ENCODE measurements at regions not wholly inside any gene's neighbourhood (a gene's known extent, or its start where the extent isn't known, plus 50 kb on each side); places are given as distances from the start of the nearest gene placed in this dataset.

- in situ Hi-C loops (cut with HindIII; ENCODE audit: low pct_unique_long_range_greater_than_20kb, low sequenced_read_pairs) = no loop called here
- H3K36me3 ChIP-seq (ENCODE audit: control insufficient read depth, insufficient read depth, low read length) = no peaks in the 10 kb centered on the region
- DNase-seq (ENCODE audit: low read depth, low spot score) (no peak), ATAC-seq (no peak)
- CTCF ChIA-PET = no interaction called here
- POLR2A ChIA-PET = interaction anchor here (0.6 kb wide), 1 partner anchor 13 kb away, joined by 3 read pairs; no protein-coding TSS in a partner anchor
- peaks cover 6% of the 10 kb centered on the region; the same call in 1 of the 2 replicates for H3K9me3 ChIP-seq (ENCODE audit: control insufficient read depth, insufficient read depth, low read depth, low read length)
- H3K4me3 ChIP-seq (ENCODE audit: low read depth in 2 of 2, low read length in 2 of 2) = no peak overlapping the region
- no TSS peak for BruUV-seq (replicated peaks)
- H3K27me3 ChIP-seq (ENCODE audit: control insufficient read depth, insufficient read depth, low read length) = no peaks in the 10 kb centered on the region
- no peak overlapping the region; the same call in 1 of the 2 replicates for H3K27ac ChIP-seq (ENCODE audit: low read length)
- TF ChIP-seq SIN3A (IDR thresholded peaks at IDR 0.05; ENCODE audit: borderline replicate concordance, insufficient read depth, low read depth, low read length) (no peak), REST (IDR thresholded peaks at IDR 0.05; ENCODE audit: insufficient read depth in 1 of 2, low read depth in 2 of 2, low read length in 1 of 2) (no peak), TCF7L2 (IDR thresholded peaks at IDR 0.05; ENCODE audit: low read depth, low read length) (no peak), POLR2AphosphoS5 (IDR thresholded peaks at IDR 0.05; ENCODE audit: low read depth, low read length) (no peak), CTCF (IDR thresholded peaks at IDR 0.05) (no peak)
- peaks cover 3% of the 10 kb centered on the region; the same call in 1 of the 2 replicates for H3K4me1 ChIP-seq (ENCODE audit: control insufficient read depth, insufficient read depth, low read length)
- intact Hi-C loops (cut with micrococcal nuclease; ENCODE audit: unreplicated experiment) = no loop called here
Measured at GRCh38 chr15:67897646-67898339, 57.9 kb upstream of the RNU6-1 start.

GRCh38 chr15:67899596-67900283, 59.9 kb upstream of the RNU6-1 start:
- ATAC-seq = no peak
- ChIA-PET CTCF (no interaction called here), POLR2A (no interaction called here)
- H3K36me3 ChIP-seq (ENCODE audit: control insufficient read depth, insufficient read depth, low read length) = no peaks in the 10 kb centered on the region
- DNase-seq (ENCODE audit: low read depth, low spot score) = no peak
- H3K9me3 ChIP-seq (ENCODE audit: control insufficient read depth, insufficient read depth, low read depth, low read length) = peaks cover 6% of the 10 kb centered on the region; the same call in 1 of the 2 replicates
- in situ Hi-C loops (cut with HindIII; ENCODE audit: low pct_unique_long_range_greater_than_20kb, low sequenced_read_pairs) (no loop called here), intact Hi-C loops (cut with micrococcal nuclease; ENCODE audit: unreplicated experiment) (no loop called here)
- no peak for TF ChIP-seq CTCF (IDR thresholded peaks at IDR 0.05)
- no peak for TF ChIP-seq POLR2AphosphoS5 (IDR thresholded peaks at IDR 0.05; ENCODE audit: low read depth, low read length)
- no peak for TF ChIP-seq TCF7L2 (IDR thresholded peaks at IDR 0.05; ENCODE audit: low read depth, low read length)
- no peak for TF ChIP-seq REST (IDR thresholded peaks at IDR 0.05; ENCODE audit: insufficient read depth in 1 of 2, low read depth in 2 of 2, low read length in 1 of 2)
- no peak for TF ChIP-seq SIN3A (IDR thresholded peaks at IDR 0.05; ENCODE audit: borderline replicate concordance, insufficient read depth, low read depth, low read length)
- no TSS peak for BruUV-seq (replicated peaks)
- H3K27ac ChIP-seq (ENCODE audit: low read length) = peak overlapping the region; percentile 55
- H3K4me1 ChIP-seq (ENCODE audit: control insufficient read depth, insufficient read depth, low read length) = peaks cover 3% of the 10 kb centered on the region; the same call in 1 of the 2 replicates
- no peaks in the 10 kb centered on the region for H3K27me3 ChIP-seq (ENCODE audit: control insufficient read depth, insufficient read depth, low read length)
- H3K4me3 ChIP-seq (ENCODE audit: low read depth in 2 of 2, low read length in 2 of 2) = no peak overlapping the region

Measured in Panc1 (cell line).